ENCODE measurements at regions not wholly inside any gene's neighbourhood (a gene's known extent, or its start where the extent isn't known, plus 50 kb on each side); places are given as distances from the start of the nearest gene placed in this dataset.

- TF ChIP-seq REST (IDR thresholded peaks at IDR 0.05; ENCODE audit: low read depth), result no peak
- no peak for TF ChIP-seq TAF1 (IDR thresholded peaks at IDR 0.05; ENCODE audit: low read depth)
- TF ChIP-seq NFIC (IDR thresholded peaks at IDR 0.05), result no peak
- TF ChIP-seq CREB1 (IDR thresholded peaks at IDR 0.05; ENCODE audit: low read depth), result no peak
- no peak for TF ChIP-seq FOXM1 (IDR thresholded peaks at IDR 0.05; ENCODE audit: borderline replicate concordance, low read depth)
- TF ChIP-seq ZBTB7A (IDR thresholded peaks at IDR 0.05; ENCODE audit: low read depth), result no peak
- TF ChIP-seq EGR1 (IDR thresholded peaks at IDR 0.05), result no peak
- no peak for TF ChIP-seq USF1 (IDR thresholded peaks at IDR 0.05)
- TF ChIP-seq TEAD4 (IDR thresholded peaks at IDR 0.05), result no peak
- TF ChIP-seq EP300 (IDR thresholded peaks at IDR 0.05; ENCODE audit: borderline replicate concordance), result no peak
- no peak for TF ChIP-seq YY1 (IDR thresholded peaks at IDR 0.05; ENCODE audit: low read depth)
- TF ChIP-seq MAX (IDR thresholded peaks at IDR 0.05), result no peak
Observed at GRCh38 chr17:55654821-55655220, 67.8 kb downstream of the TMEM100 start.

- TF ChIP-seq CREB1 (IDR thresholded peaks at IDR 0.05; ENCODE audit: low read depth) (no peak), MAX (IDR thresholded peaks at IDR 0.05) (no peak), EP300 (IDR thresholded peaks at IDR 0.05; ENCODE audit: borderline replicate concordance) (no peak), USF1 (IDR thresholded peaks at IDR 0.05) (no peak), FOXM1 (IDR thresholded peaks at IDR 0.05; ENCODE audit: borderline replicate concordance, low read depth) (no peak), NFIC (IDR thresholded peaks at IDR 0.05) (no peak), REST (IDR thresholded peaks at IDR 0.05; ENCODE audit: low read depth) (no peak), EGR1 (IDR thresholded peaks at IDR 0.05) (no peak), CEBPB (IDR thresholded peaks at IDR 0.05) (no peak), ZBTB7A (IDR thresholded peaks at IDR 0.05; ENCODE audit: low read depth) (no peak), TCF12 (IDR thresholded peaks at IDR 0.05; ENCODE audit: low read depth) (no peak), YY1 (IDR thresholded peaks at IDR 0.05; ENCODE audit: low read depth) (no peak), TEAD4 (IDR thresholded peaks at IDR 0.05) (no peak), TAF1 (IDR thresholded peaks at IDR 0.05; ENCODE audit: low read depth) (no peak)
Observed at GRCh38 chr17:55654022-55654421, 68.6 kb downstream of the TMEM100 start.

- no peak for TF ChIP-seq TEAD4 (IDR thresholded peaks at IDR 0.05)
- TF ChIP-seq ZBTB7A (IDR thresholded peaks at IDR 0.05; ENCODE audit: low read depth), result no peak
- TF ChIP-seq EP300 (IDR thresholded peaks at IDR 0.05; ENCODE audit: borderline replicate concordance), result no peak
- no peak for TF ChIP-seq USF1 (IDR thresholded peaks at IDR 0.05)
- no peak for TF ChIP-seq REST (IDR thresholded peaks at IDR 0.05; ENCODE audit: low read depth)
Observed at GRCh38 chr17:55652825-55653224, 69.8 kb downstream of the TMEM100 start.

GRCh38 chr17:55652114-55652823 lies 70.4 kb downstream of the TMEM100 start:
- TF ChIP-seq REST (IDR thresholded peaks at IDR 0.05; ENCODE audit: low read depth) (no peak), CREB1 (IDR thresholded peaks at IDR 0.05; ENCODE audit: low read depth) (no peak), YY1 (IDR thresholded peaks at IDR 0.05; ENCODE audit: low read depth) (no peak), NFIC (IDR thresholded peaks at IDR 0.05) (no peak), TEAD4 (IDR thresholded peaks at IDR 0.05) (no peak), EGR1 (IDR thresholded peaks at IDR 0.05) (no peak), CEBPB (IDR thresholded peaks at IDR 0.05) (no peak), ZBTB7A (IDR thresholded peaks at IDR 0.05; ENCODE audit: low read depth) (no peak)

All from Ishikawa (cell line).